GM10248 (cell line): ENCODE measurements at regions not wholly inside any gene's neighbourhood (a gene's known extent, or its start where the extent isn't known, plus 50 kb on each side); places are given as distances from the start of the nearest gene placed in this dataset.

Source experiments
- CTCF ChIA-PET: fragments of 300-600 bp; sonication (Branson Sonifier 250); formaldehyde crosslinking; extraction: SDS; loops from one replicate; lab custom pipeline; 2021; ENCODE audit warnings: antibody characterized with exemption; lab: Yijun Ruan, JAX
- POLR2A ChIA-PET: fragments of 350-650 bp; sonication (Branson Sonifier 250); formaldehyde crosslinking; extraction: SDS; loops from one replicate; lab custom pipeline; 2020; ENCODE audit warnings: antibody characterized with exemption; lab: Yijun Ruan, JAX
- DNase-seq: peaks from one replicate; pipeline ENCODE4 v3.0.0; 2012; ENCODE audit errors: extremely low spot score
- CTCF ChIP-seq: IDR thresholded peaks from 2 replicates; pipeline ENCODE4 v1.5.1; 2012; ENCODE audit warnings: mild to moderate bottlenecking, low read depth; ENCODE audit errors: extremely low read depth, missing control alignments, control extremely low read depth

- ChIA-PET CTCF (interaction anchor here (0.9 to 1.8 kb wide), 8 partner anchors 13 to 590 kb away, joined by 3 to 14 read pairs (median 4); no protein-coding TSS in a partner anchor), POLR2A (no interaction called here)
- no peak for DNase-seq
- TF ChIP-seq CTCF = no peak
Observed at GRCh38 chr11:19313140-19313539, 72.4 kb upstream of the E2F8 start.

- ChIA-PET POLR2A (no interaction called here), CTCF (interaction anchor here (0.9 to 2.2 kb wide), 11 partner anchors 17 to 248 kb away, joined by 3 to 14 read pairs (median 3); no protein-coding TSS in a partner anchor)
- TF ChIP-seq CTCF = peak; percentile 88
- DNase-seq = peak; percentile 68
Observed at GRCh38 chr11:19311308-19312030, 70.7 kb upstream of the E2F8 start.

GRCh38 chr11:19307498-19307897, 66.8 kb upstream of the E2F8 start:
- POLR2A ChIA-PET = no interaction called here
- CTCF ChIA-PET = interaction anchor here (1.0 kb wide), 1 partner anchor 256 kb away, joined by 4 read pairs; no protein-coding TSS in a partner anchor
- TF ChIP-seq CTCF = no peak
- DNase-seq = no peak

GRCh38 chr11:19306179-19306944, 65.6 kb upstream of the E2F8 start:
- CTCF ChIA-PET = interaction anchor here (1.0 to 1.7 kb wide), 3 partner anchors 236 to 257 kb away, joined by 3 to 4 read pairs (median 4); no protein-coding TSS in a partner anchor
- DNase-seq = no peak
- POLR2A ChIA-PET = no interaction called here
- no peak for TF ChIP-seq CTCF

- CTCF ChIA-PET = interaction anchor here (1.9 kb wide), 1 partner anchor 252 kb away, joined by 5 read pairs; no protein-coding TSS in a partner anchor
- no peak for TF ChIP-seq CTCF
- POLR2A ChIA-PET = no interaction called here
- no peak for DNase-seq
Observed at GRCh38 chr11:19301361-19301760, 60.6 kb upstream of the E2F8 start.

- no peak for TF ChIP-seq CTCF
- DNase-seq = no peak
- POLR2A ChIA-PET = no interaction called here
- CTCF ChIA-PET = interaction anchor here (1.4 kb wide), 2 partner anchors 16 to 192 kb away, joined by 3 read pairs; no protein-coding TSS in a partner anchor
Observed at GRCh38 chr11:19294444-19294843, 53.7 kb upstream of the E2F8 start.
